ENCODE measurements at regions not wholly inside any gene's neighbourhood (a gene's known extent, or its start where the extent isn't known, plus 50 kb on each side); places are given as distances from the start of the nearest gene placed in this dataset.

DNA sequence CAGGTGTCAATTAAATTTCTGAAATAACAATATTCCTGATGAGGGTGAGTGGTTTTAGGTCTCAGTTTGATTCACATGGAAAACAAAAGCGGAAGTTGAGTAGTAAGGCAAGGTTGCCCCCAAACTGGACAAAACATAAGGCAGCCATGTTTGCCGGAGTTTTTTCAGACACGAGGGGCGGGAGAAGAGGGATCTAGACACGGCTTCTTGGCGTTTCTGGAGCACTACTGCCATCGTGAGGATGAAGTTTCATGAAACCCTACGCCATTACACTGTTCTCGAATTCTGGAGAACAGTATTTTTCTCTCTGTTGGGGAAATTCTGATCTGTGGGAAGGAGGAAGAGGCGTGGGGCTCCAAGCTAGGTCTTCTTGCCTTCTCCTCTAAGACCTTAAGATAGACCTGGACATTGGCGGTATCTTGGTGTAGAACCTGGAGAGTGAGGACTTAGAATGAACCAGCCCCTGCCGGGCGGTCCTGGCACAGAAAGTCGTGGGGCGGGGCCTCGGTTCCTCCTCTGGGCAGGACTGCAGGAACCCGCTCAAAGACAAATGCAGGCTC lies 160.3 kb downstream of the OR13H1 start:
- peak; percentile 93 to 98 for DNase-seq

- DNase-seq: no peak
Observed at GRCh38 chrX:131709553-131709952, 165.7 kb downstream of the OR13H1 start.

GRCh38 chrX:131711478-131711867 lies 167.6 kb downstream of the OR13H1 start:
- DNase-seq: no peak

DNA sequence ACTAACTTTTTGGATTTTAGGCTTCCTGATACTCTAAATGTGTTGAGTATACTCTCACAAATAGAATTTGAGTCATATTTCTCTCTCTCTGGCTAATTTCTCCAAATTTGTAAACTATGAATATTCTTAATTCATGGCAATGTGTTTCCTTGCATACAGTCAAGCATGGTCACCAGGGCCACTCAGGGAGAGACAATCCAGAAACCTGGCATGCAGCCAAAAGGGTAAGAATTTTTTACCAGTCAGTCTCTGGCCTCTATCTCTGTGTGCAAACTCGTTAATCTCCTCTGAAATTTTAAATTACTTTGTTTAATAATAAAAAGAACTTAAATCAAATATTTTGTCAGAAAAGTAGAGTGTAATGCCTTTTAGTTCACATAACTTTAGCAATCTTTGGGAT lies 179.8 kb downstream of the OR13H1 start:
- no peak for DNase-seq

- no peak for DNase-seq
Observed at GRCh38 chrX:131724292-131724691, 180.4 kb downstream of the OR13H1 start.

- no peak for DNase-seq
Observed at GRCh38 chrX:131725001-131725654, 181.3 kb downstream of the OR13H1 start.

DNA sequence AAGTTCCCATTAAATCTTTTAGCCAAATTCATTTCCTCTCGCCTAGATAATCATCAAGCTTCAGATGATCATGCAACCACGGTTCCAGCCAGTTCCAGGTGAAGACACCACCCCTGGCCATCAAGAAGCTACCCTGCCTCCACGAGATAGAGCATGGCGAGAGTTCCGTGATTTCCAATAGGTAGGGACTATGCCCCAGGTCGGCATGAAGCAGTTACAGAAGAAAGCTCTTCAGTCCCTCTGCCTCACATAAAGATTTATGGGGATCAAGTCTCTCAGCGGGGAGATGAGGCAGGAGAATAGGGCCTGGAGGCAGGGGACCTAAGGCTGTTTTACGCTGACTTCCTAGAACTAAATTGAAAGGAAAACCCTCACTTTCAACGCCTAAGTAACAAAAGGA lies 183.9 kb downstream of the OR13H1 start:
- DNase-seq: no peak

- peak; percentile 82 to 86 for DNase-seq
Observed at GRCh38 chrX:131728295-131729145, 184.6 kb downstream of the OR13H1 start.

DNA sequence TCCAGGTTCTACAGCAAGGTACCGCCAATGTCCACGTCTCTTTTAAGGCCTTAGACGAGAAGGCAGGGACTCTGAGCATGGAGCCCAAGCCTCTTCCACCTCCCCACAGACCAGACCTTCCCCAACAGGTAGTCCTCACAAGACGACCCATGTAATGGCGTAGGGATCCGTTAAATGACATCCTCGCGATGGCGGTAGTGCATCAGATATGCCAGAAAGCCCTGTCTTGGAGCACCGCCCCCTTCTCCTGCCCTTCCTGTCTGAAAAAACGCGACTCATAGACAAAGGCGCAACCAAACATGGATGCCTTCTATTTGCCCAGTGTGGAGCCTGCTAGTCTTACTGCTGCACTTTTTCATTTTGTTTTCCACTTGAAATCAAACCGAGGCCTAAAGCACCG lies 185.4 kb downstream of the OR13H1 start:
- peak; percentile 78 to 86 for DNase-seq

DNA sequence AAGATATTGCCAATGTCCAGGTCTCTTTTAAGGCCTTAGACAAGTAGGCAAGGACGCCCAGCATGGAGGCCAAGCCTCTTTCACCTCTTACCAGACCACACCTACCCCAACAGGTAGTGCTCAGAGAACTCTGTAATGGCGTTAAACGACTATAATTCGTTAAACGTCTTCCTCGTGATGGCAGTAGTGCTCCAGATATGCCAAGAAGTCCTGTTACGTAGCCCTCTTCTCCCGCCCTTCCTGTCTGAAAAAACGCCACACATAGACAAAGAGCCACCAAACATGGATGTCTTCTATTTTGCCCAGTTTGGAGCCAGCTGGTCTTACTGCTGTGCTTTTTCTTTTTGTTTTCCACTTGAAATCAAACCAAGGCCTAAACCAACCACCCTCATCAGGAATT lies 190.7 kb downstream of the OR13H1 start:
- peak; percentile 63 to 82 for DNase-seq

DNA sequence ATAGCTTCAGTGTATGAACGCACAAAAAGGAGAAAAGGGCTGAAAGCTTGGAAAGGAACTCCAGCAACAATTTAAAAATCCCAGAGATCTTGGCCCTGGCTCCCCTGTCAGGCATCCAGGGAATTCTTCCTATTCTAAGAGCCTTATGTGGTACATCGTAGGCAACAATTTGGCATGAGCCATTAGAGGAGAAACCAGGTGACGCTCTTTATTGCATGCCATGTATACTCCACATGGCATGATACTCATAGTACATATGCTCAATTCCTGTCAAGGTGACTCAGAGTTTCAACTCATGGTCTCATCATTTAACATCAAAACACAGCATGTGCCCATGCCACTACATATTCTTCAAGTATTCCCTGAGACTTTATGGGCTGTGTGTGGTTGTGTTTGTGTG lies 191.3 kb downstream of the OR13H1 start:
- DNase-seq: no peak

DNA sequence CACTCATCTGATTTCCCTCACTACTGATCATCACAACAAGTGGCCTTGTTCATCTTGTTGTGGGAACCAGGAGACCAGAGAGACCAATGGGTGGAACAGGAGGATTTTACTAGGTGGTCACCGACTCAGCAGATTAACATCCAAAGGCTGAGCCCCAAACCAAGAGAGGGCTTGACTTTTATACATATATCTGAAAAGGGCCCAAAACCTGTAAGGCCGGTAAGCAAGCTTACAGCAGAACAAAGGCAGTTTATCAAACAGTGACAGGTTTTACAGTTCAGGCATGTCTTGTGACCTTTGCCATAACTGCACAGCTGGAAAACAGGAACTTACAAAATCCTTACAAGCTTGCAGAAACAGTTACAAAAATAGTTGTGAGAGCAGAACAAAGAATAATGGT lies 195.9 kb downstream of the OR13H1 start:
- DNase-seq: no peak

- DNase-seq: peak; percentile 81 to 93
Observed at GRCh38 chrX:131741103-131741581, 197.3 kb downstream of the OR13H1 start.

- DNase-seq: no peak
Observed at GRCh38 chrX:131745942-131746489, 202.1 kb downstream of the OR13H1 start.

DNA sequence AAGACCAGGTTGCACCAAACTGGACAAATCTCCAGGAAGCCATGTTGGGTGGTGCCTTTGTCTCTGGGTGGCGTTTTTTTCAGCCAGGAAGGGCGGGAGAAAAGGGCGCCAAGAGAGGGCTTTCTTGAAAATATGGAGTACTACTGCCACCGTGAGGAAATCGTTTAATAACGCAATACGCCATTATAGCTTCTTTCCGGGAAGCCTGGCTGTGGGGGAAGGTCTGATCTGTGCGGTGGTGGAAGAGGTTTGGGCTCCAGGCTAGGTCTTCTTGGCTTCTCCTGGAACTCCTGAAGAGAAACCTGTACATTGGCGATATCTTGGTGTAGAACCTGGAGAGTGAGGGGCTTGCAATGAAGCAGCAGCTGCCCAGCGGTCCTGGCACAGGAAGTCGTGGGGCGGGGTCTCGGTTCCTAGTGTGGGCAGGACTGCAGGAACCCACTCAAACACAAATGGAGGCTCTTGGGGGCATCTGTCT lies 202.7 kb downstream of the OR13H1 start:
- peak; percentile 67 to 83 for DNase-seq

GRCh38 chrX:131747173-131747572 lies 203.3 kb downstream of the OR13H1 start:
- peak; percentile 59 to 86 for DNase-seq

GRCh38 chrX:131752493-131753198 lies 208.8 kb downstream of the OR13H1 start:
- peak; percentile 76 to 81 for DNase-seq

DNA sequence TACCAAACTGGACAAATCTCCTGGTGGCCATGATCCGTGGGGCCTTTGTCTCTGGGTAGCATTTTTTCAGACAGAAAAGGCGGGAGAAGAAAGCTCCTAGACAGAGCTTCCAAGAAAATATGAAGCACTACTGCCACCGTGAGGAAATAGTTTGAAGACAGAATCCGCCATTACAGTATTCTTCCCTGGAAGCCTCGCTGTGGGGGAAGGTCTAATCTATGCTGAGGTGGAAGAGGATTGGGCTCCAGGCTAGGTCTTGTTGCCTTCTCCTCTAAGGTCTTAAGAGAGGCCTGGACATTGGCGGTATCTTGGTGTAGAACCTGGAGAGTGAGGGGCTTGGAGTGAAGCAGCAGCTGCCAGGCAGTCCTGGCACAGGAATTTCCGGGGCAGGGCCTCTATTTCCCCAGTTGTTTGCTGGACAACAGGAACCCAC lies 218.9 kb downstream of the OR13H1 start:
- peak; percentile 80 to 90 for DNase-seq

GRCh38 chrX:131763674-131764073 lies 219.8 kb downstream of the OR13H1 start:
- DNase-seq: peak; percentile 83 to 84

DNA sequence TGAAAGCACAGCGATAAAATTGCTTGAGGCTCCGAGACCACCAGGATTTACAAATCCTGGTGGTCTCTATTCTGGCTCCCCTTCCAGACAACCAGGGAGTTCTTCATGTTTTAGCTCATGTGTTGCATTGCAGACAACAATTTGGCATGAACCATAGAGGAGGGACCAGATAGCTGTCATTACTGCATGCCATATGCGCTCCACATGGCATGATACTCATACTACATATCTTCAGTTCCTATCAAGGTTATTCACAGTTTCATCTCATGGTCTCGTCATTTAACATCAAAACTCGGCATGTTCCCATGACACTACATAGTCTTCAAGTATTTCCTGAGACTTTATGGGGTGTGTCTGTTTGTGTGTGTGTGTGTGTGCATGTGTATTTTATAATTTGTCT lies 220.3 kb downstream of the OR13H1 start:
- DNase-seq: no peak

GRCh38 chrX:131778269-131779218 lies 234.7 kb downstream of the OR13H1 start:
- DNase-seq: peak; percentile 74 to 81
